GM23338 (cell line): ENCODE measurements at regions not wholly inside any gene's neighbourhood (a gene's known extent, or its start where the extent isn't known, plus 50 kb on each side); places are given as distances from the start of the nearest gene placed in this dataset.

ENCODE experiments used
- ATAC-seq: fragments of 200-7000 bp; cut with Tn5 transposase; 3 replicates; pipeline ENCODE4 v1.9.1; 2020
- DNase-seq: peaks from one replicate; pipeline ENCODE4 v3.0.0-alpha.2; 2015; ENCODE audit warnings: low spot score
- H2AFZ ChIP-seq: fragments of 200-600 bp; sonication (generic); 2 replicates; pipeline ENCODE4 v1.8.0; 2016; ENCODE audit warnings: antibody characterized with exemption, mild to moderate bottlenecking, moderate library complexity
- H3F3A ChIP-seq: fragments of 200-600 bp; sonication (generic); replicated peaks from 2 replicates; pipeline ENCODE4 v1.8.0; 2017; ENCODE audit warnings: antibody characterized with exemption, mixed run types, low read depth
- H3K27ac ChIP-seq: fragments of 200-600 bp; sonication (generic); 2 replicates; pipeline ENCODE4 v1.6.1; 2016; ENCODE audit warnings: low read depth
- H3K27me3 ChIP-seq: fragments of 200-600 bp; sonication (generic); 2 replicates; pipeline ENCODE4 v1.8.0; 2016; ENCODE audit warnings: mild to moderate bottlenecking, mixed run types, moderate library complexity; ENCODE audit not compliant: insufficient read depth
- H3K36me3 ChIP-seq: fragments of 200-600 bp; sonication (generic); 2 replicates; pipeline ENCODE4 v1.8.0; 2016; ENCODE audit warnings: mild to moderate bottlenecking; ENCODE audit not compliant: insufficient read depth
- H3K4me1 ChIP-seq: fragments of 200-600 bp; sonication (generic); 2 replicates; pipeline ENCODE4 v1.8.0; 2016; ENCODE audit warnings: mild to moderate bottlenecking, moderate library complexity; ENCODE audit not compliant: insufficient read depth
- H3K4me2 ChIP-seq: fragments of 200-600 bp; sonication (generic); 2 replicates; pipeline ENCODE4 v1.7.1; 2017; ENCODE audit warnings: mixed run types
- H3K4me3 ChIP-seq: fragments of 200-600 bp; sonication (generic); 2 replicates; pipeline ENCODE4 v1.6.1; 2016; ENCODE audit warnings: mixed run types
- H3K79me2 ChIP-seq: fragments of 200-600 bp; sonication (generic); replicated peaks from 2 replicates; pipeline ENCODE4 v1.8.0; 2017; ENCODE audit warnings: mild to moderate bottlenecking; ENCODE audit not compliant: insufficient read depth
- H3K9me2 ChIP-seq: fragments of 200-600 bp; sonication (generic); 2 replicates; pipeline ENCODE4 v1.8.0; 2017; ENCODE audit not compliant: insufficient read depth
- H4K20me1 ChIP-seq: fragments of 200-600 bp; sonication (generic); replicated peaks from 2 replicates; pipeline ENCODE4 v1.8.0; 2017; ENCODE audit warnings: mild to moderate bottlenecking; ENCODE audit not compliant: insufficient read depth
- H3K27ac Mint-ChIP-seq: 2 replicates; pipeline ENCODE4 v1.8.0; 2020; ENCODE audit warnings: inconsistent platforms, mild to moderate bottlenecking, moderate library complexity, mixed read lengths
- H3K27me3 Mint-ChIP-seq: 3 replicates; pipeline ENCODE4 v1.8.0; 2022; ENCODE audit warnings: low read depth, mild to moderate bottlenecking, moderate library complexity, mixed read lengths, inconsistent platforms; ENCODE audit not compliant: insufficient read depth, poor library complexity
- H3K36me3 Mint-ChIP-seq: 3 replicates; pipeline ENCODE4 v1.8.0; 2021; ENCODE audit warnings: low read depth, mild to moderate bottlenecking, inconsistent platforms, moderate library complexity, mixed read lengths
- H3K4me1 Mint-ChIP-seq: 3 replicates; pipeline ENCODE4 v1.8.0; 2020; ENCODE audit warnings: mild to moderate bottlenecking, inconsistent platforms, mixed read lengths
- H3K4me3 Mint-ChIP-seq: 3 replicates; pipeline ENCODE4 v1.8.0; 2021; ENCODE audit warnings: moderate library complexity, mild to moderate bottlenecking, inconsistent platforms, mixed read lengths
- H3K9me3 Mint-ChIP-seq: 3 replicates; pipeline ENCODE4 v1.8.0; 2020; ENCODE audit warnings: moderate library complexity, mild to moderate bottlenecking, inconsistent platforms, mixed read lengths
- CREB1 ChIP-seq: fragments of 250-450 bp; sonication (Bioruptor Pico); IDR thresholded peaks from 2 replicates; pipeline ENCODE4 v1.5.0; 2020; ENCODE audit warnings: low read depth, mild to moderate bottlenecking, moderate library complexity
- ETS1 ChIP-seq: IDR thresholded peaks from 2 replicates; pipeline ENCODE4 v1.6.1; 2016; ENCODE audit warnings: antibody characterized with exemption
- EZH2 ChIP-seq: fragments of 200-600 bp; sonication (generic); IDR thresholded peaks from one replicate; pipeline ENCODE4 v1.8.0; 2017; ENCODE audit warnings: antibody characterized with exemption, mild to moderate bottlenecking, low read depth; ENCODE audit not compliant: unreplicated experiment
- JUNB ChIP-seq: IDR thresholded peaks from one replicate; pipeline ENCODE4 v1.6.1; 2016; ENCODE audit warnings: antibody characterized with exemption; ENCODE audit not compliant: unreplicated experiment
- NANOG ChIP-seq: IDR thresholded peaks from 2 replicates; pipeline ENCODE4 v1.6.1; 2016; ENCODE audit warnings: antibody characterized with exemption, borderline replicate concordance
- POLR2AphosphoS5 ChIP-seq: IDR thresholded peaks from 2 replicates; pipeline ENCODE4 v1.6.1; 2016; ENCODE audit warnings: antibody characterized with exemption, low read depth
- REST ChIP-seq: IDR thresholded peaks from one replicate; pipeline ENCODE4 v1.6.1; 2018; ENCODE audit warnings: antibody characterized with exemption; ENCODE audit not compliant: unreplicated experiment
- ZNF462 ChIP-seq: fragments of 250-450 bp; sonication (Bioruptor Pico); IDR thresholded peaks from 2 replicates; pipeline ENCODE4 v1.5.0; 2020; ENCODE audit warnings: mild to moderate bottlenecking, moderate library complexity
- TF ChIP-seq, protein P1 (sequence below), 2 experiments: fragments of 200-600 bp in 1 of 2; sonication (generic) in 1 of 2; conservative IDR thresholded peaks; 2 replicates each; pipeline versions ENCODE4 v1.5.1 to v1.6.1; 2016 to 2017; ENCODE audit warnings: antibody characterized with exemption in 2 of 2, low read depth in 2 of 2, mild to moderate bottlenecking in 2 of 2, moderate library complexity in 1 of 2

DNA sequence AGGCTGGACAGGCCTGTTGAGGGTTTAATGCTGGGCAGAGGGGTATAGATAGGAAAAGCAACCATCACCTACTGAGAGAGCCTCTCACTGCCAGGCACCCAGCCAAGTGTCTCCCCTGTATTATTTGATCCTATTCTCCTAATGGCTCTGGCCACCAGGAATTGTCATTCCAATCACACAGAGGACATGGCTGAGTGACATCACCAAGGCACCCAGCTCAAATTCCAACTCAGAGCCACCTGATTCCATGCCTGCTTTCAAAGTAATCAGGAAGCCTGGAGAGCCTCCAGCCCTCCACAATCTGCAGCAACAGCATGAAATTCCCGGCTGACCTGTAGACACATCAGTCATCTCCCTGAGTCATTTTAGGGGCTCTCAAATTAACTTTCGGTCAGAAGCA is 368.9 kb upstream of the C16orf82 start:
- TF ChIP-seq, protein P1, sequence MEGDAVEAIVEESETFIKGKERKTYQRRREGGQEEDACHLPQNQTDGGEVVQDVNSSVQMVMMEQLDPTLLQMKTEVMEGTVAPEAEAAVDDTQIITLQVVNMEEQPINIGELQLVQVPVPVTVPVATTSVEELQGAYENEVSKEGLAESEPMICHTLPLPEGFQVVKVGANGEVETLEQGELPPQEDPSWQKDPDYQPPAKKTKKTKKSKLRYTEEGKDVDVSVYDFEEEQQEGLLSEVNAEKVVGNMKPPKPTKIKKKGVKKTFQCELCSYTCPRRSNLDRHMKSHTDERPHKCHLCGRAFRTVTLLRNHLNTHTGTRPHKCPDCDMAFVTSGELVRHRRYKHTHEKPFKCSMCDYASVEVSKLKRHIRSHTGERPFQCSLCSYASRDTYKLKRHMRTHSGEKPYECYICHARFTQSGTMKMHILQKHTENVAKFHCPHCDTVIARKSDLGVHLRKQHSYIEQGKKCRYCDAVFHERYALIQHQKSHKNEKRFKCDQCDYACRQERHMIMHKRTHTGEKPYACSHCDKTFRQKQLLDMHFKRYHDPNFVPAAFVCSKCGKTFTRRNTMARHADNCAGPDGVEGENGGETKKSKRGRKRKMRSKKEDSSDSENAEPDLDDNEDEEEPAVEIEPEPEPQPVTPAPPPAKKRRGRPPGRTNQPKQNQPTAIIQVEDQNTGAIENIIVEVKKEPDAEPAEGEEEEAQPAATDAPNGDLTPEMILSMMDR (conservative IDR thresholded peaks at IDR 0.05; ENCODE audit: low read depth in 2 of 2) = no peak
- TF ChIP-seq ZNF462 (CRISPR knock-in tag) (no peak), POLR2AphosphoS5 (no peak), REST (no peak), NANOG (no peak), EZH2 (no peak), CREB1 (CRISPR knock-in tag) (no peak), JUNB (no peak), ETS1 (no peak)
- H3F3A ChIP-seq = no peaks in the 10 kb centered on the region
- peaks cover 7% of the 10 kb centered on the region; the same call in 2 of the 3 replicates for H3K36me3 Mint-ChIP-seq
- no peaks in the 10 kb centered on the region for H3K27me3 ChIP-seq
- ATAC-seq (no peak), DNase-seq (peak; percentile 3)
- no peaks in the 10 kb centered on the region for H3K4me1 Mint-ChIP-seq
- no peaks in the 10 kb centered on the region for H3K36me3 ChIP-seq
- H2AFZ ChIP-seq = no peak overlapping the region
- peaks cover 4% of the 10 kb centered on the region for H3K27me3 Mint-ChIP-seq
- H3K4me3 Mint-ChIP-seq = no peak overlapping the region
- no peak overlapping the region for H3K4me2 ChIP-seq
- no peaks in the 10 kb centered on the region for H3K9me2 ChIP-seq
- no peaks in the 10 kb centered on the region for H3K79me2 ChIP-seq
- H3K27ac Mint-ChIP-seq = no peak overlapping the region
- no peak overlapping the region for H3K27ac ChIP-seq
- H4K20me1 ChIP-seq = no peaks in the 10 kb centered on the region
- H3K4me3 ChIP-seq = no peak overlapping the region
- H3K9me3 Mint-ChIP-seq = peaks cover 88% of the 10 kb centered on the region
- no peaks in the 10 kb centered on the region for H3K4me1 ChIP-seq
